ENCODE measurements at regions not wholly inside any gene's neighbourhood (a gene's known extent, or its start where the extent isn't known, plus 50 kb on each side); places are given as distances from the start of the nearest gene placed in this dataset.

- Histone ChIP-seq H3K4me3 (no peak overlapping the region), H3K27ac (ENCODE audit: low read depth in 1 of 2, low read length in 1 of 2) (no peak overlapping the region), H3K9me3 (ENCODE audit: control insufficient read depth in 4 of 4, insufficient read depth in 3 of 4, low read length in 3 of 4) (no peaks in the 10 kb centered on the region), H3K9ac (ENCODE audit: insufficient read depth in 1 of 2, low read length in 2 of 2) (no peak overlapping the region), H3K36me3 (ENCODE audit: control insufficient read depth in 4 of 4, insufficient read depth in 4 of 4, low read length in 4 of 4) (no peaks in the 10 kb centered on the region), H3K27me3 (ENCODE audit: control insufficient read depth in 3 of 3, insufficient read depth in 3 of 3, low read length in 2 of 3) (no peaks in the 10 kb centered on the region), H3K4me1 (ENCODE audit: control insufficient read depth in 5 of 5, insufficient read depth in 5 of 5, low read length in 5 of 5) (peaks cover 0 to 6% (median 0%) of the 10 kb centered on the region in 5 donors)
- DNase-seq (no peak), ATAC-seq (ENCODE audit: insufficient read depth, low FRiP score) (no peak)
- 90 to 96% methylated on average over 11 of the region's 11 CpGs for WGBS, 2 donors
- TF ChIP-seq CTCF (IDR thresholded peaks at IDR 0.05; ENCODE audit: control extremely low read depth, extremely low read depth): no peak
These were observed 250.9 kb downstream of the NR2F2 start for GRCh38 chr15:96581371-96581770.

- no peak for TF ChIP-seq CTCF (IDR thresholded peaks at IDR 0.05; ENCODE audit: control extremely low read depth, extremely low read depth)
- H3K4me1 ChIP-seq (ENCODE audit: control insufficient read depth in 5 of 5, insufficient read depth in 5 of 5, low read length in 5 of 5): peaks cover 0 to 6% (median 0%) of the 10 kb centered on the region in 5 donors
- no peak for ATAC-seq (ENCODE audit: insufficient read depth, low FRiP score)
- H3K9me3 ChIP-seq (ENCODE audit: control insufficient read depth in 4 of 4, insufficient read depth in 3 of 4, low read length in 3 of 4): no peaks in the 10 kb centered on the region
- 73 to 79% methylated on average over 11 of the region's 11 CpGs for WGBS, 2 donors
- H3K4me3 ChIP-seq: no peak overlapping the region
- no peaks in the 10 kb centered on the region for H3K27me3 ChIP-seq (ENCODE audit: control insufficient read depth in 3 of 3, insufficient read depth in 3 of 3, low read length in 2 of 3)
- DNase-seq: no peak
- no peak overlapping the region for H3K27ac ChIP-seq (ENCODE audit: low read depth in 1 of 2, low read length in 1 of 2)
- H3K36me3 ChIP-seq (ENCODE audit: control insufficient read depth in 4 of 4, insufficient read depth in 4 of 4, low read length in 4 of 4): no peaks in the 10 kb centered on the region
- H3K9ac ChIP-seq (ENCODE audit: insufficient read depth in 1 of 2, low read length in 2 of 2): no peak overlapping the region
These were observed 252.0 kb downstream of the NR2F2 start for GRCh38 chr15:96582473-96582872.

- Histone ChIP-seq H3K27ac (ENCODE audit: low read depth in 1 of 2, low read length in 1 of 2) (no peak overlapping the region), H3K4me1 (ENCODE audit: control insufficient read depth in 5 of 5, insufficient read depth in 5 of 5, low read length in 5 of 5) (peaks cover 0 to 6% (median 0%) of the 10 kb centered on the region in 5 donors), H3K9me3 (ENCODE audit: control insufficient read depth in 4 of 4, insufficient read depth in 3 of 4, low read length in 3 of 4) (no peaks in the 10 kb centered on the region), H3K27me3 (ENCODE audit: control insufficient read depth in 3 of 3, insufficient read depth in 3 of 3, low read length in 2 of 3) (peaks cover 0 to 3% (median 0%) of the 10 kb centered on the region in 3 donors), H3K36me3 (ENCODE audit: control insufficient read depth in 4 of 4, insufficient read depth in 4 of 4, low read length in 4 of 4) (no peaks in the 10 kb centered on the region), H3K4me3 (no peak overlapping the region), H3K9ac (ENCODE audit: insufficient read depth in 1 of 2, low read length in 2 of 2) (no peak overlapping the region)
- 82 to 91% methylated on average over 2 of the region's 2 CpGs for WGBS, 2 donors
- DNase-seq (no peak), ATAC-seq (ENCODE audit: insufficient read depth, low FRiP score) (no peak)
- TF ChIP-seq CTCF (IDR thresholded peaks at IDR 0.05; ENCODE audit: control extremely low read depth, extremely low read depth): no peak
These were observed 253.2 kb downstream of the NR2F2 start for GRCh38 chr15:96583671-96584070.

All from lung (tissue), 11 donors.